Mesodermal cell (in vitro differentiated cells): ENCODE measurements at regions not wholly inside any gene's neighbourhood (a gene's known extent, or its start where the extent isn't known, plus 50 kb on each side); places are given as distances from the start of the nearest gene placed in this dataset.

ENCODE experiments used
- H3K27ac ChIP-seq: 2 replicates; pipeline ENCODE4 v1.7.0; 2013; ENCODE audit warnings: mild to moderate bottlenecking, low read depth, low read length, moderate library complexity; ENCODE audit not compliant: severe bottlenecking
- H3K36me3 ChIP-seq: 2 replicates; pipeline ENCODE4 v1.7.1; 2013; ENCODE audit warnings: mild to moderate bottlenecking, low read length, moderate library complexity; ENCODE audit not compliant: control insufficient read depth, insufficient read depth
- H3K4me1 ChIP-seq: one replicate; pipeline ENCODE4 v1.7.1; 2013; ENCODE audit warnings: mild to moderate bottlenecking, low read length; ENCODE audit not compliant: insufficient read depth, control insufficient read depth, poor library complexity, severe bottlenecking
- H3K4me3 ChIP-seq: 2 replicates; pipeline ENCODE4 v1.7.0; 2013; ENCODE audit warnings: low read length, control low read depth, mild to moderate bottlenecking; ENCODE audit not compliant: insufficient read depth, poor library complexity, severe bottlenecking; ENCODE audit errors: extremely low read depth
- H3K9me3 ChIP-seq: 2 replicates; pipeline ENCODE4 v1.7.1; 2013; ENCODE audit warnings: mild to moderate bottlenecking, low read length, moderate library complexity; ENCODE audit not compliant: control insufficient read depth
- WGBS, 2 experiments: methylation state at CpG; one replicate each; pipeline ENCODE4 v1.1.5; 2013; ENCODE audit warnings: missing lambda C conversion rate in 2 of 2; ENCODE audit not compliant: insufficient coverage in 2 of 2; 5-methylcytosine and 5-hydroxymethylcytosine counted together

GRCh38 chr22:47775686-47776085, 1013.2 kb downstream of the TBC1D22A start:
- no peak overlapping the region for H3K27ac ChIP-seq
- no peaks in the 10 kb centered on the region for H3K36me3 ChIP-seq
- H3K4me3 ChIP-seq: no peak overlapping the region
- H3K9me3 ChIP-seq: no peaks in the 10 kb centered on the region
- no peaks in the 10 kb centered on the region for H3K4me1 ChIP-seq
- 100% methylated on average over 2 of the region's 4 CpGs for WGBS, 2 experiments

GRCh38 chr22:47775191-47775590, 1012.7 kb downstream of the TBC1D22A start:
- Histone ChIP-seq H3K4me1 (no peaks in the 10 kb centered on the region), H3K27ac (no peak overlapping the region), H3K9me3 (no peaks in the 10 kb centered on the region), H3K36me3 (no peaks in the 10 kb centered on the region), H3K4me3 (no peak overlapping the region)
- 90 to 100% methylated on average over 2 to 4 of the region's 4 CpGs for WGBS, 2 experiments

DNA sequence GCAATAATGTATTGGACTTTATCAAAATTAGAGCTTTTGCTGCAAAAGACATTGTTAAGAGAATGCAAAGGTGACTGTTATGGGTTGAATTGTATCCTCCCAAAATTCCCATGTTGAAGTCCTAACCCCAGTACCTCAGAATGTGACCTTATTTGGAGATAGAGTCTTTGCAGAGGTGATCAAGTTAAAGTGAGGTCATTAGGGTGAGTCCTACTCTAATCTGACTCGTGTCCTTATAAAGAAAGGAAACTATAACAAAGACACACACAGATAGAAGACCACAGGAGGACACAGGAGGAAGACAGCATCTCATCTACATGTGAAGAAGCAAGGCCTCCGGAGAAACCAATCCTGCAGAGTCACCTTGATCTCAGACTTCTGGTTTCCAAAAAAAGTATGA, 1011.2 kb downstream of the TBC1D22A start:
- no peaks in the 10 kb centered on the region for H3K4me1 ChIP-seq
- 58 to 80% methylated on average over 1 to 2 of the region's 2 CpGs for WGBS, 2 experiments

DNA sequence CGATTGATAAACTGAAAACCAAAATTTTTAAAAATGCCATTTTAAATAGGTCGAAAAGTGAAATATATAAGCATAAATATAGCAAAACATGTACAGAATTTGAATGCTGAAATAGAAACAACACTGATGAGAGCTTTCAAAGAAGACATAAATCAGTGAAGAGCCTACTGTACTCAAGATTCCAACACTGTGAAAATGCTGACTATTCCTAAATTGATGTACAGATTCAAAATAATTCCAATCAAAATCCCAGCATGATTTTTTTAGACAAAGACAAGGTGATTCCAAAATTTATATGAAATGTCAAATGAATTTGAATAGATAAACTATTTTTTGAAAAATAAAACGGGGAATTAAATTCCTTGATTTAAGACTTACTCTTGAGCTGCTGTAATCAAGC, 1010.4 kb downstream of the TBC1D22A start:
- 88% methylated on average over 1 of the region's 3 CpGs; no CpG with 5 or more reads in 1 of the 2 experiments for whole genome bisulfite sequencing, 2 experiments

More for the DNA sequence above, 1011.2 kb downstream of the TBC1D22A start:
- Histone ChIP-seq H3K4me3 (no peak overlapping the region), H3K27ac (no peak overlapping the region), H3K36me3 (no peaks in the 10 kb centered on the region), H3K9me3 (no peaks in the 10 kb centered on the region)

GRCh38 chr22:47769652-47770051, 1007.2 kb downstream of the TBC1D22A start:
- WGBS, 2 experiments: 93 to 100% methylated on average over 2 to 4 of the region's 6 CpGs

More for the DNA sequence above, 1010.4 kb downstream of the TBC1D22A start:
- Histone ChIP-seq H3K27ac (no peak overlapping the region), H3K9me3 (no peaks in the 10 kb centered on the region), H3K4me1 (no peaks in the 10 kb centered on the region), H3K36me3 (no peaks in the 10 kb centered on the region), H3K4me3 (no peak overlapping the region)

DNA sequence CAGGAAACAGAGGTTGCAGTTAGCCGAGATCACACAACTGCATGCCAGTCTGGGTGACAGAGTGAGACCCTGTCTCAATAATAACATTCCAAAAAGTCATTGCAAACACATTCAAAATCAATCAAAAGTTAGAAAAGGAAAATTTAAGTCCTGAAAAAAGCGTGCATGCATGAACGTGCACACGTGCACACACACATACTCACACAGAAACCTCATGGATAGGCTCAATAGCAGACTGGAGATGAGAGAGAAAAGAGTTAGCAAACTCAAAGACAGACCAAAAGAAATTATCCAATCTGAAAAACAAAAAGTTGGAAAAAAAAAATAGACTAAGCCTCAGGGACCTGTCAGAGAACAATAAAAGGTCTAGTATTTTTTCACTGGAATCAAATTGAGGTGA, 1005.6 kb downstream of the TBC1D22A start:
- Histone ChIP-seq H3K36me3 (no peaks in the 10 kb centered on the region), H3K9me3 (no peaks in the 10 kb centered on the region), H3K27ac (no peak overlapping the region), H3K4me3 (no peak overlapping the region), H3K4me1 (no peaks in the 10 kb centered on the region)
- 83% methylated on average over 1 of the region's 4 CpGs; no CpG with 5 or more reads in 1 of the 2 experiments for WGBS, 2 experiments

More at GRCh38 chr22:47769652-47770051, 1007.2 kb downstream of the TBC1D22A start:
- Histone ChIP-seq H3K4me3 (no peak overlapping the region), H3K27ac (no peak overlapping the region), H3K9me3 (no peaks in the 10 kb centered on the region), H3K36me3 (no peaks in the 10 kb centered on the region), H3K4me1 (no peaks in the 10 kb centered on the region)

DNA sequence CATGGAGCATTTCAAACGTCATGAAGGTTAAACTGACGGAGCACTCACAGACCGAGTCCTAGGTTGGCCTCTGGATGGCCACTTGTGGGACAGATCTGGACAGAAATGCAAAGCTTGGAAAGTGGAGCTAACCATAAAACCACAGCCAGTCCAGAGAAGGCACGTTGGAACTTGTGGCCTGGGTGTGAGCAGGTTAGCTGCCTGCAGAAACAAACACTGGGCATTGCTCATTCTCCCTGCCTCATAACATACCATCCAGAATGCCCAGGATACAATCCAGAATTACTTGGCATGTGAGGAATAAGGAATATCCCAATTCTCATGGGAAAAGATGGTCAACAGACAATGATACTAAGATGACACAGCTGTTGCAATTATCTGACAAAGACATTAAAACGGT, 1005.0 kb downstream of the TBC1D22A start:
- Histone ChIP-seq H3K4me3 (no peak overlapping the region), H3K4me1 (no peaks in the 10 kb centered on the region)
- 82 to 85% methylated on average over 4 to 5 of the region's 5 CpGs for WGBS, 2 experiments

DNA sequence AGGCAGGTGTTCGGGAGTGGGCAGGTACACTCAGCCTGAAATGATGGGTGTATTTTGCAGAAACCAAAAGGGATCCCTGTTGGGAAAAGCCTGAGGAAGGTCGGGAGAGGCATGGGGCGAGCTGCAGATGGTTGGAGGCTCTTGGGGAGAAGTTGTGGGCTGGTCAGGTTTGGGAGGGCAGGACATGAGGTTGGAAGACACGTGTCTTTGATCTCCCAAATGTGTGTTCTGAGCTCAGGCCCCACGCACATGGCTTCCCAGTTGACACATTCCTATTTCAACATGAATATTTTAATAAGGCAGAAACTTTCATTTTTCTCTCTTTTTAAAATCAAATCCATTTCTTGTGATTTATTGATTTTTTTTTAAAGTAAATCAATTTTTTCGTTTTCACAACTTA, 1003.3 kb downstream of the TBC1D22A start:
- Histone ChIP-seq H3K9me3 (no peaks in the 10 kb centered on the region), H3K4me1 (no peaks in the 10 kb centered on the region), H3K4me3 (no peak overlapping the region), H3K36me3 (no peaks in the 10 kb centered on the region), H3K27ac (no peak overlapping the region)
- WGBS, 2 experiments: 84 to 100% methylated on average over 3 of the region's 6 CpGs

More for the DNA sequence above, 1005.0 kb downstream of the TBC1D22A start:
- Histone ChIP-seq H3K36me3 (no peaks in the 10 kb centered on the region), H3K27ac (no peak overlapping the region), H3K9me3 (no peaks in the 10 kb centered on the region)

- H3K4me1 ChIP-seq: no peaks in the 10 kb centered on the region
- WGBS, 2 experiments: 83 to 93% methylated on average over 3 of the region's 3 CpGs
Observed at GRCh38 chr22:47762141-47762540, 999.7 kb downstream of the TBC1D22A start.

GRCh38 chr22:47759909-47760308, 997.5 kb downstream of the TBC1D22A start:
- Histone ChIP-seq H3K9me3 (peaks cover 3% of the 10 kb centered on the region), H3K4me3 (no peak overlapping the region), H3K36me3 (no peaks in the 10 kb centered on the region), H3K27ac (no peak overlapping the region), H3K4me1 (no peaks in the 10 kb centered on the region)
- WGBS, 2 experiments: 76 to 100% methylated on average over 1 to 2 of the region's 3 CpGs

More at GRCh38 chr22:47762141-47762540, 999.7 kb downstream of the TBC1D22A start:
- no peaks in the 10 kb centered on the region for H3K9me3 ChIP-seq
- no peaks in the 10 kb centered on the region for H3K36me3 ChIP-seq
- H3K4me3 ChIP-seq: no peak overlapping the region
- H3K27ac ChIP-seq: no peak overlapping the region

- H3K36me3 ChIP-seq: no peaks in the 10 kb centered on the region
- WGBS, 2 experiments: 55 to 78% methylated on average over 2 of the region's 3 CpGs
- peaks cover 3% of the 10 kb centered on the region for H3K9me3 ChIP-seq
- H3K4me3 ChIP-seq: no peak overlapping the region
- no peaks in the 10 kb centered on the region for H3K4me1 ChIP-seq
- no peak overlapping the region for H3K27ac ChIP-seq
Observed at GRCh38 chr22:47757741-47758140, 995.3 kb downstream of the TBC1D22A start.
